Astrocyte (in vitro differentiated cells and primary cell): ENCODE measurements at regions not wholly inside any gene's neighbourhood (a gene's known extent, or its start where the extent isn't known, plus 50 kb on each side); places are given as distances from the start of the nearest gene placed in this dataset.

Experiments
- DNase-seq: peaks from one replicate; pipeline ENCODE4 v3.0.0-alpha.2; 2010; ENCODE audit warnings: low read depth
- FAIRE-seq: peaks from 2 replicates; lab custom pipeline; 2011; peaks lifted over from hg19 to GRCh38; lab: Jason Lieb, UNC
- H2AFZ ChIP-seq: 2 replicates; pipeline ENCODE4 v1.6.0; 2012; ENCODE audit warnings: low read depth, low read length, inconsistent platforms
- H3K27ac ChIP-seq: 2 replicates; pipeline ENCODE4 v1.5.1; 2011; ENCODE audit warnings: low read depth, low read length, inconsistent platforms
- H3K27me3 ChIP-seq: 2 replicates; pipeline ENCODE4 v1.6.0; 2011; ENCODE audit warnings: low read length, inconsistent platforms; ENCODE audit not compliant: insufficient read depth
- H3K36me3 ChIP-seq: 2 replicates; pipeline ENCODE4 v1.5.1; 2011; ENCODE audit warnings: low read length, inconsistent platforms; ENCODE audit not compliant: insufficient read depth
- H3K4me1 ChIP-seq: 2 replicates; pipeline ENCODE4 v1.5.1; 2011; ENCODE audit warnings: low read length, inconsistent platforms; ENCODE audit not compliant: insufficient read depth
- H3K4me2 ChIP-seq: 2 replicates; pipeline ENCODE4 v1.6.0; 2012; ENCODE audit warnings: low read length, inconsistent platforms
- H3K4me3 ChIP-seq: 2 replicates; pipeline ENCODE4 v1.5.1; 2011; ENCODE audit warnings: low read depth, mild to moderate bottlenecking, low read length, inconsistent platforms; ENCODE audit not compliant: insufficient read depth
- H3K79me2 ChIP-seq: 2 replicates; pipeline ENCODE4 v1.6.0; 2012; ENCODE audit warnings: mild to moderate bottlenecking, low read length, inconsistent platforms; ENCODE audit not compliant: insufficient read depth
- H3K9ac ChIP-seq: 2 replicates; pipeline ENCODE4 v1.6.0; 2012; ENCODE audit warnings: mild to moderate bottlenecking, low read length, inconsistent platforms
- H3K9me3 ChIP-seq: 2 replicates; pipeline ENCODE4 v1.5.1; 2012; ENCODE audit warnings: low read depth, mild to moderate bottlenecking, low read length, inconsistent platforms; ENCODE audit not compliant: insufficient read depth
- H4K20me1 ChIP-seq: 2 replicates; pipeline ENCODE4 v1.6.0; 2012; ENCODE audit warnings: low read length, inconsistent platforms; ENCODE audit not compliant: insufficient read depth
- H3K27ac Mint-ChIP-seq: one replicate; pipeline ENCODE4 v1.8.0; 2021; ENCODE audit warnings: mild to moderate bottlenecking, mixed read lengths; ENCODE audit not compliant: unreplicated experiment
- H3K27me3 Mint-ChIP-seq: one replicate; pipeline ENCODE4 v1.8.0; 2021; ENCODE audit warnings: low read depth, mixed read lengths; ENCODE audit not compliant: unreplicated experiment
- H3K36me3 Mint-ChIP-seq: one replicate; pipeline ENCODE4 v1.8.0; 2021; ENCODE audit warnings: low read depth, mixed read lengths; ENCODE audit not compliant: unreplicated experiment
- H3K4me1 Mint-ChIP-seq: one replicate; pipeline ENCODE4 v1.8.0; 2021; ENCODE audit warnings: low read depth, mixed read lengths; ENCODE audit not compliant: unreplicated experiment
- H3K4me3 Mint-ChIP-seq: one replicate; pipeline ENCODE4 v1.8.0; 2021; ENCODE audit warnings: mild to moderate bottlenecking, moderate library complexity, mixed read lengths; ENCODE audit not compliant: unreplicated experiment
- H3K9me3 Mint-ChIP-seq: one replicate; pipeline ENCODE4 v1.8.0; 2021; ENCODE audit warnings: mild to moderate bottlenecking, mixed read lengths; ENCODE audit not compliant: unreplicated experiment
- CTCF ChIP-seq: IDR thresholded peaks from 2 replicates; pipeline ENCODE4 v1.5.1; 2011; ENCODE audit warnings: low read depth, mild to moderate bottlenecking, inconsistent platforms, low read length, moderate library complexity; ENCODE audit not compliant: insufficient read depth
- EZH2 ChIP-seq: IDR thresholded peaks from 2 replicates; pipeline ENCODE4 v1.6.1; 2012; ENCODE audit warnings: mild to moderate bottlenecking, low read length, inconsistent platforms; ENCODE audit not compliant: insufficient read depth

GRCh38 chr14:61877035-61877390 lies 114.8 kb downstream of the SNAPC1 start:
- no peak overlapping the region for H3K27ac ChIP-seq
- no peaks in the 10 kb centered on the region for H3K36me3 ChIP-seq
- no peaks in the 10 kb centered on the region for H3K9me3 ChIP-seq
- no peak overlapping the region for H3K4me2 ChIP-seq
- H3K9ac ChIP-seq = no peak overlapping the region
- no peak for FAIRE-seq
- H3K4me1 ChIP-seq = no peaks in the 10 kb centered on the region
- no peaks in the 10 kb centered on the region for H3K36me3 Mint-ChIP-seq
- no peak overlapping the region for H2AFZ ChIP-seq
- no peak for DNase-seq
- no peak overlapping the region for H3K27ac Mint-ChIP-seq
- peaks cover 11% of the 10 kb centered on the region for H3K27me3 Mint-ChIP-seq
- no peaks in the 10 kb centered on the region for H3K4me1 Mint-ChIP-seq
- H3K79me2 ChIP-seq = no peaks in the 10 kb centered on the region
- no peak for TF ChIP-seq CTCF
- H3K27me3 ChIP-seq = peaks cover 8% of the 10 kb centered on the region
- H3K4me3 ChIP-seq = no peak overlapping the region
- H3K4me3 Mint-ChIP-seq = no peak overlapping the region
- H4K20me1 ChIP-seq = no peaks in the 10 kb centered on the region
- H3K9me3 Mint-ChIP-seq = no peaks in the 10 kb centered on the region

GRCh38 chr14:61877768-61878167 lies 115.5 kb downstream of the SNAPC1 start:
- H3K36me3 Mint-ChIP-seq = no peaks in the 10 kb centered on the region
- Histone ChIP-seq H3K36me3 (no peaks in the 10 kb centered on the region), H3K4me1 (no peaks in the 10 kb centered on the region), H3K9ac (no peak overlapping the region), H3K79me2 (no peaks in the 10 kb centered on the region), H4K20me1 (no peaks in the 10 kb centered on the region), H2AFZ (no peak overlapping the region), H3K9me3 (no peaks in the 10 kb centered on the region), H3K4me2 (no peak overlapping the region), H3K27ac (no peak overlapping the region), H3K4me3 (no peak overlapping the region), H3K27me3 (peaks cover 8% of the 10 kb centered on the region)
- DNase-seq (no peak), FAIRE-seq (no peak)
- no peak overlapping the region for H3K4me3 Mint-ChIP-seq
- H3K9me3 Mint-ChIP-seq = peaks cover 2% of the 10 kb centered on the region
- no peaks in the 10 kb centered on the region for H3K4me1 Mint-ChIP-seq
- H3K27ac Mint-ChIP-seq = no peak overlapping the region
- no peak for TF ChIP-seq EZH2
- no peak for TF ChIP-seq CTCF
- peaks cover 11% of the 10 kb centered on the region for H3K27me3 Mint-ChIP-seq

- H2AFZ ChIP-seq = no peak overlapping the region
- Mint-ChIP-seq H3K36me3 (no peaks in the 10 kb centered on the region), H3K27me3 (peaks cover 11% of the 10 kb centered on the region), H3K9me3 (peaks cover 7% of the 10 kb centered on the region), H3K4me1 (no peaks in the 10 kb centered on the region), H3K4me3 (no peak overlapping the region), H3K27ac (no peak overlapping the region)
- H3K27me3 ChIP-seq = peaks cover 8% of the 10 kb centered on the region
- H3K4me1 ChIP-seq = no peaks in the 10 kb centered on the region
- no peak overlapping the region for H3K27ac ChIP-seq
- H3K79me2 ChIP-seq = no peaks in the 10 kb centered on the region
- FAIRE-seq = no peak
- no peak overlapping the region for H3K4me3 ChIP-seq
- no peak overlapping the region for H3K9ac ChIP-seq
- DNase-seq = no peak
- TF ChIP-seq EZH2 (no peak), CTCF (no peak)
- H3K4me2 ChIP-seq = no peak overlapping the region
- H3K36me3 ChIP-seq = no peaks in the 10 kb centered on the region
- H3K9me3 ChIP-seq = no peaks in the 10 kb centered on the region
- no peaks in the 10 kb centered on the region for H4K20me1 ChIP-seq
These were observed 116.7 kb downstream of the SNAPC1 start for GRCh38 chr14:61878931-61879330.
